Fibroblast of lung (primary cell): ENCODE measurements at regions not wholly inside any gene's neighbourhood (a gene's known extent, or its start where the extent isn't known, plus 50 kb on each side); places are given as distances from the start of the nearest gene placed in this dataset.
A peak's percentile ranks its signal among the peaks of the same experiment; 100 is the strongest.

Experiments
- DNase-seq, 2 donors: peaks; one replicate each; pipeline versions ENCODE4 v3.0.0 to v3.0.0-alpha.2; 2010; ENCODE audit warnings: low read depth in 2 of 2
- H2AFZ ChIP-seq: 2 replicates; pipeline ENCODE4 v1.5.1; 2012; ENCODE audit warnings: low read length, control low read depth, inconsistent platforms
- H3K27ac ChIP-seq: 2 replicates; pipeline ENCODE4 v1.5.1; 2011; ENCODE audit warnings: low read length, control low read depth; ENCODE audit not compliant: insufficient read depth
- H3K27me3 ChIP-seq: 2 replicates; pipeline ENCODE4 v1.5.1; 2011; ENCODE audit warnings: mild to moderate bottlenecking, low read length; ENCODE audit not compliant: control insufficient read depth, insufficient read depth
- H3K36me3 ChIP-seq: 2 replicates; pipeline ENCODE4 v1.5.1; 2011; ENCODE audit warnings: low read length; ENCODE audit not compliant: control insufficient read depth, insufficient read depth
- H3K4me1 ChIP-seq: 2 replicates; pipeline ENCODE4 v1.5.1; 2011; ENCODE audit warnings: low read length; ENCODE audit not compliant: control insufficient read depth, insufficient read depth; ENCODE audit errors: extremely low read depth
- H3K4me2 ChIP-seq: 2 replicates; pipeline ENCODE4 v1.5.1; 2011; ENCODE audit warnings: low read length, control low read depth; ENCODE audit not compliant: insufficient read depth; ENCODE audit errors: extremely low read depth
- H3K4me3 ChIP-seq, 4 experiments: fragments of 200-600 bp in 1 of 4; sonication (generic) in 1 of 4; replicated peaks in 1 of 4; 2 replicates each; pipeline ENCODE4 v1.5.1; 2011 to 2016; ENCODE audit warnings: low read length in 4 of 4, low read depth in 3 of 4, mild to moderate bottlenecking in 3 of 4, control low read depth in 2 of 4, inconsistent platforms in 1 of 4, mixed read lengths in 1 of 4; ENCODE audit not compliant: insufficient read depth in 1 of 4; ENCODE audit errors: control extremely low read depth in 1 of 4
- H3K79me2 ChIP-seq: 2 replicates; pipeline ENCODE4 v1.5.1; 2012; ENCODE audit warnings: mild to moderate bottlenecking, low read length, inconsistent platforms; ENCODE audit not compliant: control insufficient read depth, insufficient read depth
- H3K9ac ChIP-seq: 2 replicates; pipeline ENCODE4 v1.5.1; 2011; ENCODE audit warnings: mild to moderate bottlenecking, low read length, control low read depth; ENCODE audit not compliant: insufficient read depth
- H3K9me3 ChIP-seq: 2 replicates; pipeline ENCODE4 v1.5.1; 2012; ENCODE audit warnings: low read depth, low read length; ENCODE audit not compliant: control insufficient read depth, insufficient read depth
- H4K20me1 ChIP-seq: 2 replicates; pipeline ENCODE4 v1.5.1; 2011; ENCODE audit warnings: low read length; ENCODE audit not compliant: control insufficient read depth, insufficient read depth; ENCODE audit errors: extremely low read depth
- CTCF ChIP-seq, 2 donors: IDR thresholded peaks in 1 of 2; conservative IDR thresholded peaks in 1 of 2; 1 replicate in 1 of 2; 2 replicates in 1 of 2; pipeline ENCODE4 v1.5.1; 2011 to 2012; ENCODE audit warnings: low read length in 2 of 2, control low read depth in 1 of 2, inconsistent platforms in 1 of 2, low read depth in 1 of 2, mild to moderate bottlenecking in 1 of 2
- EZH2 ChIP-seq: IDR thresholded peaks from 2 replicates; pipeline ENCODE4 v1.5.1; 2012; ENCODE audit warnings: low read length, control low read depth, mild to moderate bottlenecking; ENCODE audit errors: missing control alignments

GRCh38 chr11:81669935-81670543, 1063.6 kb downstream of the FAM181B start:
- Histone ChIP-seq H3K27me3 (no peaks in the 10 kb centered on the region), H3K4me2 (no peak overlapping the region), H3K9me3 (no peaks in the 10 kb centered on the region), H3K9ac (no peak overlapping the region), H3K36me3 (no peaks in the 10 kb centered on the region), H3K4me1 (no peaks in the 10 kb centered on the region), H3K27ac (no peak overlapping the region), H4K20me1 (no peaks in the 10 kb centered on the region), H3K79me2 (no peaks in the 10 kb centered on the region), H2AFZ (no peak overlapping the region), H3K4me3 (no peak overlapping the region)
- TF ChIP-seq CTCF (conservative IDR thresholded peaks at IDR 0.05 in 1 of 2, IDR thresholded peaks at IDR 0.05 in 1 of 2; ENCODE audit: low read depth in 1 of 2, low read length in 2 of 2) (no peak), EZH2 (no peak)
- DNase-seq, result peak in 1 of 2 donors; percentile 7

GRCh38 chr11:81658722-81659121, 1074.9 kb downstream of the FAM181B start:
- no peaks in the 10 kb centered on the region for H3K9me3 ChIP-seq
- no peak overlapping the region for H3K9ac ChIP-seq
- no peak overlapping the region for H3K4me2 ChIP-seq
- TF ChIP-seq CTCF (conservative IDR thresholded peaks at IDR 0.05 in 1 of 2, IDR thresholded peaks at IDR 0.05 in 1 of 2; ENCODE audit: low read depth in 1 of 2, low read length in 2 of 2) (peak; percentile 7 to 61), EZH2 (no peak)
- H3K4me1 ChIP-seq, result no peaks in the 10 kb centered on the region
- H3K36me3 ChIP-seq, result no peaks in the 10 kb centered on the region
- H3K27me3 ChIP-seq, result no peaks in the 10 kb centered on the region
- H2AFZ ChIP-seq, result no peak overlapping the region
- H3K4me3 ChIP-seq, result no peak overlapping the region
- no peak overlapping the region for H3K27ac ChIP-seq
- no peaks in the 10 kb centered on the region for H4K20me1 ChIP-seq
- no peaks in the 10 kb centered on the region for H3K79me2 ChIP-seq
- peak; percentile 5 to 41 for DNase-seq

- H4K20me1 ChIP-seq, result no peaks in the 10 kb centered on the region
- no peaks in the 10 kb centered on the region for H3K9me3 ChIP-seq
- H3K4me2 ChIP-seq, result no peak overlapping the region
- no peaks in the 10 kb centered on the region for H3K4me1 ChIP-seq
- H3K27me3 ChIP-seq, result no peaks in the 10 kb centered on the region
- peak in 1 of 2 donors; percentile 1 for DNase-seq
- no peak overlapping the region for H3K4me3 ChIP-seq
- H3K9ac ChIP-seq, result no peak overlapping the region
- no peak overlapping the region for H3K27ac ChIP-seq
- TF ChIP-seq EZH2 (no peak), CTCF (conservative IDR thresholded peaks at IDR 0.05 in 1 of 2, IDR thresholded peaks at IDR 0.05 in 1 of 2; ENCODE audit: low read depth in 1 of 2, low read length in 2 of 2) (no peak)
- H2AFZ ChIP-seq, result no peak overlapping the region
- H3K36me3 ChIP-seq, result no peaks in the 10 kb centered on the region
- H3K79me2 ChIP-seq, result no peaks in the 10 kb centered on the region
These were observed 1078.3 kb downstream of the FAM181B start for GRCh38 chr11:81655351-81655750.
